Coronary artery (tissue), 2 donors: ENCODE measurements at regions not wholly inside any gene's neighbourhood (a gene's known extent, or its start where the extent isn't known, plus 50 kb on each side); places are given as distances from the start of the nearest gene placed in this dataset.

Experiments
- DNase-seq: peaks from one replicate; pipeline ENCODE4 v3.0.0-alpha.2; 2017; ENCODE audit warnings: low spot score
- H3K27ac ChIP-seq, 2 donors: fragments of 200-600 bp; sonication (generic); one replicate each; pipeline ENCODE4 v1.5.1; 2016 to 2019
- H3K4me3 ChIP-seq: fragments of 200-600 bp; sonication (generic); 2 replicates; pipeline ENCODE4 v1.5.1; 2016; ENCODE audit warnings: mild to moderate bottlenecking, moderate library complexity
- CTCF ChIP-seq: fragments of 200-600 bp; sonication (generic); IDR thresholded peaks from one replicate; pipeline ENCODE4 v1.5.1; 2019; ENCODE audit warnings: antibody characterized with exemption

- TF ChIP-seq CTCF = no peak
- no peak overlapping the region for H3K4me3 ChIP-seq
- no peak overlapping the region for H3K27ac ChIP-seq
- no peak for DNase-seq
These were observed 104.4 kb upstream of the TAB2 start for GRCh38 chr6:149212892-149213801.

GRCh38 chr6:149213829-149214228, 103.7 kb upstream of the TAB2 start:
- TF ChIP-seq CTCF = no peak
- H3K4me3 ChIP-seq = no peak overlapping the region
- no peak for DNase-seq
- no peak overlapping the region for H3K27ac ChIP-seq

- H3K27ac ChIP-seq = no peak overlapping the region
- no peak for DNase-seq
- TF ChIP-seq CTCF = no peak
- H3K4me3 ChIP-seq = no peak overlapping the region
These were observed 101.1 kb upstream of the TAB2 start for GRCh38 chr6:149216459-149216858.

GRCh38 chr6:149217466-149217888, 100.0 kb upstream of the TAB2 start:
- no peak for TF ChIP-seq CTCF
- H3K4me3 ChIP-seq = no peak overlapping the region
- no peak for DNase-seq
- H3K27ac ChIP-seq = no peak overlapping the region

GRCh38 chr6:149218471-149218870, 99.0 kb upstream of the TAB2 start:
- no peak for DNase-seq
- Histone ChIP-seq H3K4me3 (no peak overlapping the region), H3K27ac (no peak overlapping the region)
- no peak for TF ChIP-seq CTCF

- H3K4me3 ChIP-seq = no peak overlapping the region
- no peak for DNase-seq
- no peak for TF ChIP-seq CTCF
- no peak overlapping the region for H3K27ac ChIP-seq
These were observed 98.6 kb upstream of the TAB2 start for GRCh38 chr6:149218915-149219314.
